HEK293 (cell line): ENCODE measurements at regions not wholly inside any gene's neighbourhood (a gene's known extent, or its start where the extent isn't known, plus 50 kb on each side); places are given as distances from the start of the nearest gene placed in this dataset.

Source experiments
- CTCF ChIA-PET: fragments of 350-600 bp; formaldehyde crosslinking; extraction: SDS; loops from one replicate; lab custom pipeline; 2021; ENCODE audit warnings: antibody characterized with exemption; lab: Yijun Ruan, JAX
- POLR2A ChIA-PET: fragments of 300-600 bp; formaldehyde crosslinking; extraction: SDS; loops from one replicate; lab custom pipeline; 2020; ENCODE audit warnings: antibody characterized with exemption, inconsistent platforms; lab: Yijun Ruan, JAX
- H3K27ac ChIP-seq: fragments of 200-500 bp; sonication (Bioruptor generic); 2 replicates; pipeline ENCODE4 v1.5.1; 2014; ENCODE audit warnings: low read depth, low read length, control low read depth, inconsistent platforms; ENCODE audit errors: extremely low read depth
- H3K36me3 ChIP-seq, 2 experiments: fragments of 200-500 bp in 1 of 2; sonication (Bioruptor generic) in 1 of 2; 1 replicate in 1 of 2; 2 replicates in 1 of 2; pipeline ENCODE4 v1.5.1; 2014 to 2017; ENCODE audit warnings: inconsistent platforms in 2 of 2, low read length in 2 of 2; ENCODE audit not compliant: control insufficient read depth in 2 of 2, insufficient read depth in 1 of 2
- H3K4me1 ChIP-seq: fragments of 200-500 bp; sonication (Bioruptor generic); 2 replicates; pipeline ENCODE4 v1.5.1; 2014; ENCODE audit warnings: mild to moderate bottlenecking, low read length, inconsistent platforms; ENCODE audit not compliant: control insufficient read depth, insufficient read depth
- H3K4me3 ChIP-seq: 2 replicates; pipeline ENCODE4 v1.5.1; 2011; ENCODE audit warnings: low read depth, mild to moderate bottlenecking, control low read depth, low read length, moderate library complexity
- H3K9me3 ChIP-seq: fragments of 200-500 bp; sonication (Bioruptor generic); 2 replicates; pipeline ENCODE4 v1.5.1; 2014; ENCODE audit warnings: low read depth, low read length, inconsistent platforms; ENCODE audit not compliant: control insufficient read depth, insufficient read depth
- HOXA7 ChIP-seq: sonication (generic); formaldehyde crosslinking; IDR thresholded peaks from 2 replicates; pipeline ENCODE4 v1.8.1; 2022; ENCODE audit warnings: missing genetic modification reagents, borderline replicate concordance
- KLF1 ChIP-seq: fragments of 450-650 bp; formaldehyde crosslinking; IDR thresholded peaks from 2 replicates; pipeline ENCODE4 v1.5.1; 2016; ENCODE audit warnings: missing biosample characterization, missing genetic modification characterization
- KLF8 ChIP-seq: fragments of 450-650 bp; formaldehyde crosslinking; IDR thresholded peaks from 2 replicates; pipeline ENCODE4 v1.5.1; 2016; ENCODE audit warnings: missing biosample characterization, missing genetic modification characterization
- RBAK ChIP-seq: fragments of 450-650 bp; formaldehyde crosslinking; IDR thresholded peaks from 2 replicates; pipeline ENCODE4 v1.5.1; 2016; ENCODE audit warnings: missing biosample characterization, missing genetic modification characterization
- ZBTB10 ChIP-seq: fragments of 450-650 bp; formaldehyde crosslinking; IDR thresholded peaks from 2 replicates; pipeline ENCODE4 v1.5.1; 2016; ENCODE audit warnings: missing biosample characterization, missing genetic modification characterization
- ZBTB26 ChIP-seq: fragments of 450-650 bp; formaldehyde crosslinking; optimal IDR thresholded peaks from 2 replicates; pipeline ENCODE3; 2016; ENCODE audit warnings: missing biosample characterization, mild to moderate bottlenecking, missing genetic modification characterization
- ZBTB49 ChIP-seq: fragments of 450-650 bp; formaldehyde crosslinking; IDR thresholded peaks from 2 replicates; pipeline ENCODE4 v1.5.1; 2016; ENCODE audit warnings: missing biosample characterization, missing genetic modification characterization, low read depth
- ZFP69B ChIP-seq: fragments of 450-650 bp; formaldehyde crosslinking; IDR thresholded peaks from 2 replicates; pipeline ENCODE4 v1.5.1; 2016; ENCODE audit warnings: missing biosample characterization, missing genetic modification characterization
- ZNF18 ChIP-seq: fragments of 450-650 bp; formaldehyde crosslinking; IDR thresholded peaks from 2 replicates; pipeline ENCODE4 v1.5.1; 2016; ENCODE audit warnings: missing biosample characterization, missing genetic modification characterization
- ZNF248 ChIP-seq: fragments of 450-650 bp; formaldehyde crosslinking; IDR thresholded peaks from 2 replicates; pipeline ENCODE4 v1.5.1; 2017; ENCODE audit warnings: missing biosample characterization, missing genetic modification characterization
- ZNF394 ChIP-seq: fragments of 450-650 bp; formaldehyde crosslinking; IDR thresholded peaks from 2 replicates; pipeline ENCODE4 v1.5.1; 2016; ENCODE audit warnings: missing biosample characterization, missing genetic modification characterization, mild to moderate bottlenecking, moderate library complexity, borderline replicate concordance
- ZNF398 ChIP-seq: fragments of 450-650 bp; formaldehyde crosslinking; IDR thresholded peaks from 2 replicates; pipeline ENCODE4 v1.5.1; 2017; ENCODE audit warnings: missing biosample characterization, missing genetic modification characterization
- ZNF433 ChIP-seq: fragments of 450-650 bp; formaldehyde crosslinking; IDR thresholded peaks from 2 replicates; pipeline ENCODE4 v1.5.1; 2016; ENCODE audit warnings: missing biosample characterization, missing genetic modification characterization, low read depth
- ZNF549 ChIP-seq: fragments of 450-650 bp; IDR thresholded peaks from 2 replicates; pipeline ENCODE4 v1.5.1; 2018; ENCODE audit warnings: missing biosample characterization, missing genetic modification characterization, mild to moderate bottlenecking, inconsistent platforms, moderate library complexity
- ZNF664 ChIP-seq: fragments of 450-650 bp; formaldehyde crosslinking; IDR thresholded peaks from 2 replicates; pipeline ENCODE4 v1.5.1; 2016; ENCODE audit warnings: missing biosample characterization, missing genetic modification characterization
- ZNF791 ChIP-seq: fragments of 450-650 bp; formaldehyde crosslinking; IDR thresholded peaks from 2 replicates; pipeline ENCODE4 v1.5.1; 2016; ENCODE audit warnings: missing biosample characterization, missing genetic modification characterization

GRCh38 chr12:98194591-98194990 is 320.8 kb upstream of the TMPO start (continued):
- TF ChIP-seq ZBTB49 (tag by site-specific recombination): no peak
- TF ChIP-seq ZNF398: no peak
- TF ChIP-seq RBAK (tag by site-specific recombination): no peak
- no peak for TF ChIP-seq KLF8 (tag by site-specific recombination)
- no peak for TF ChIP-seq KLF1

- Histone ChIP-seq H3K27ac (no peak overlapping the region), H3K36me3 (no peaks in the 10 kb centered on the region), H3K4me1 (no peaks in the 10 kb centered on the region), H3K9me3 (no peaks in the 10 kb centered on the region), H3K4me3 (no peak overlapping the region)
- CTCF ChIA-PET: no interaction called here
- TF ChIP-seq KLF1: no peak
- no peak for TF ChIP-seq ZBTB26
- no peak for TF ChIP-seq ZNF549 (tag by site-specific recombination)
- no peak for TF ChIP-seq ZFP69B (tag by site-specific recombination)
- TF ChIP-seq ZNF18 (tag by site-specific recombination): no peak
- TF ChIP-seq ZBTB10 (tag by site-specific recombination): no peak
- no peak for TF ChIP-seq ZNF664 (tag by site-specific recombination)
- no peak for TF ChIP-seq ZNF248 (tag by site-specific recombination)
- no peak for TF ChIP-seq ZNF394 (tag by site-specific recombination)
- TF ChIP-seq ZNF791 (tag by site-specific recombination): no peak
- no peak for TF ChIP-seq HOXA7 (CRISPR knock-in tag)
- TF ChIP-seq ZNF433 (tag by site-specific recombination): no peak
- POLR2A ChIA-PET: no interaction called here
Measured at GRCh38 chr12:98198261-98198982, 317.0 kb upstream of the TMPO start.
